ENCODE measurements at regions not wholly inside any gene's neighbourhood (a gene's known extent, or its start where the extent isn't known, plus 50 kb on each side); places are given as distances from the start of the nearest gene placed in this dataset.

- ChIA-PET POLR2A (ENCODE audit: unreplicated experiment) (no interaction called here), CTCF (no interaction called here)
- no peak overlapping the region for H4K8ac ChIP-seq (ENCODE audit: low read depth in 2 of 2, low read length in 2 of 2)
- no peak overlapping the region for H2BK120ac ChIP-seq (ENCODE audit: low read depth, low read length)
- H3K9me3 ChIP-seq (ENCODE audit: control insufficient read depth, insufficient read depth, low read length): peaks cover 25% of the 10 kb centered on the region
- no peak overlapping the region for H3K56ac ChIP-seq (ENCODE audit: extremely low read depth, insufficient read depth, low read length)
- H2BK20ac ChIP-seq (ENCODE audit: low read depth, low read length): no peak overlapping the region
- H3K27ac ChIP-seq (ENCODE audit: insufficient read depth, low read length): no peak overlapping the region
- ATAC-seq (ENCODE audit: low read depth) (no peak), DNase-seq (no peak)
- no peak overlapping the region for H3K4me3 ChIP-seq (ENCODE audit: insufficient read depth, low read depth, low read length)
- H3K18ac ChIP-seq (ENCODE audit: low read depth, low read length): no peak overlapping the region
- no peak overlapping the region for H4K5ac ChIP-seq (ENCODE audit: low read depth, low read length)
- dilution Hi-C loops (cut with HindIII; ENCODE audit: low sequenced_read_pairs, unreplicated experiment): no loop called here
- WGBS, 2 experiments (ENCODE audit: extremely low coverage in 2 of 2, insufficient read length in 1 of 2): no CpG with 5 or more reads among the region's 1 CpG
- H3K14ac ChIP-seq (replicated peaks; ENCODE audit: low read depth, low read length): no peak overlapping the region
- no peak overlapping the region for H2BK5ac ChIP-seq (ENCODE audit: low read depth, low read length, poor library complexity, severe bottlenecking)
- no peak overlapping the region for H3K4ac ChIP-seq (ENCODE audit: low read depth, low read length)
- H2AK5ac ChIP-seq (ENCODE audit: low read depth, low read length): no peak overlapping the region
- in situ Hi-C loops (cut with MboI; ENCODE audit: low sequenced_read_pairs): no loop called here
- no peak overlapping the region for H3K23ac ChIP-seq (ENCODE audit: low read depth, low read length)
- no peak overlapping the region for H2AK9ac ChIP-seq (replicated peaks; ENCODE audit: low read depth, low read length, poor library complexity)
- no peaks in the 10 kb centered on the region for H3K9me1 ChIP-seq (ENCODE audit: insufficient read depth, low read length)
- no peaks in the 10 kb centered on the region for H3K79me1 ChIP-seq (ENCODE audit: low read depth in 1 of 2, low read length in 2 of 2)
- H3K9ac ChIP-seq (ENCODE audit: low read depth, low read length): no peak overlapping the region
- no peak overlapping the region for H3K4me2 ChIP-seq (ENCODE audit: low read depth, low read length)
- no peak for TF ChIP-seq NFE2L2 (IDR thresholded peaks at IDR 0.05; ENCODE audit: low read depth, low read length)
- TF ChIP-seq BHLHE40 (IDR thresholded peaks at IDR 0.05; ENCODE audit: low read depth, low read length): no peak
- TF ChIP-seq MAFK (IDR thresholded peaks at IDR 0.05; ENCODE audit: low read depth, low read length): no peak
- no peak for TF ChIP-seq USF2 (IDR thresholded peaks at IDR 0.05; ENCODE audit: low read depth, low read length)
- no peak for TF ChIP-seq CEBPB (IDR thresholded peaks at IDR 0.05; ENCODE audit: low read depth, low read length)
- TF ChIP-seq, protein P1, sequence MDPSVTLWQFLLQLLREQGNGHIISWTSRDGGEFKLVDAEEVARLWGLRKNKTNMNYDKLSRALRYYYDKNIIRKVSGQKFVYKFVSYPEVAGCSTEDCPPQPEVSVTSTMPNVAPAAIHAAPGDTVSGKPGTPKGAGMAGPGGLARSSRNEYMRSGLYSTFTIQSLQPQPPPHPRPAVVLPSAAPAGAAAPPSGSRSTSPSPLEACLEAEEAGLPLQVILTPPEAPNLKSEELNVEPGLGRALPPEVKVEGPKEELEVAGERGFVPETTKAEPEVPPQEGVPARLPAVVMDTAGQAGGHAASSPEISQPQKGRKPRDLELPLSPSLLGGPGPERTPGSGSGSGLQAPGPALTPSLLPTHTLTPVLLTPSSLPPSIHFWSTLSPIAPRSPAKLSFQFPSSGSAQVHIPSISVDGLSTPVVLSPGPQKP (IDR thresholded peaks at IDR 0.05; ENCODE audit: borderline replicate concordance, low read depth, low read length): no peak
- no peak for TF ChIP-seq SMC3 (IDR thresholded peaks at IDR 0.05; ENCODE audit: low read depth, low read length)
- TF ChIP-seq CHD1 (IDR thresholded peaks at IDR 0.05; ENCODE audit: low read depth, low read length): no peak
- no peak for TF ChIP-seq FOS (IDR thresholded peaks at IDR 0.05; ENCODE audit: low read depth, low read length)
- TF ChIP-seq RAD21 (IDR thresholded peaks at IDR 0.05; ENCODE audit: low read length): no peak
- TF ChIP-seq, protein P2, sequence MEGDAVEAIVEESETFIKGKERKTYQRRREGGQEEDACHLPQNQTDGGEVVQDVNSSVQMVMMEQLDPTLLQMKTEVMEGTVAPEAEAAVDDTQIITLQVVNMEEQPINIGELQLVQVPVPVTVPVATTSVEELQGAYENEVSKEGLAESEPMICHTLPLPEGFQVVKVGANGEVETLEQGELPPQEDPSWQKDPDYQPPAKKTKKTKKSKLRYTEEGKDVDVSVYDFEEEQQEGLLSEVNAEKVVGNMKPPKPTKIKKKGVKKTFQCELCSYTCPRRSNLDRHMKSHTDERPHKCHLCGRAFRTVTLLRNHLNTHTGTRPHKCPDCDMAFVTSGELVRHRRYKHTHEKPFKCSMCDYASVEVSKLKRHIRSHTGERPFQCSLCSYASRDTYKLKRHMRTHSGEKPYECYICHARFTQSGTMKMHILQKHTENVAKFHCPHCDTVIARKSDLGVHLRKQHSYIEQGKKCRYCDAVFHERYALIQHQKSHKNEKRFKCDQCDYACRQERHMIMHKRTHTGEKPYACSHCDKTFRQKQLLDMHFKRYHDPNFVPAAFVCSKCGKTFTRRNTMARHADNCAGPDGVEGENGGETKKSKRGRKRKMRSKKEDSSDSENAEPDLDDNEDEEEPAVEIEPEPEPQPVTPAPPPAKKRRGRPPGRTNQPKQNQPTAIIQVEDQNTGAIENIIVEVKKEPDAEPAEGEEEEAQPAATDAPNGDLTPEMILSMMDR (conservative IDR thresholded peaks at IDR 0.05; ENCODE audit: low read depth, low read length): no peak
- TF ChIP-seq MAZ (IDR thresholded peaks at IDR 0.05; ENCODE audit: borderline replicate concordance, low read depth, low read length): no peak
- no peak for TF ChIP-seq MXI1 (IDR thresholded peaks at IDR 0.05; ENCODE audit: borderline replicate concordance, low read depth, low read length)
- TF ChIP-seq RCOR1 (IDR thresholded peaks at IDR 0.05; ENCODE audit: insufficient replicate concordance, low read length): no peak
- TF ChIP-seq POLR2A (IDR thresholded peaks at IDR 0.05; ENCODE audit: low read depth, low read length): no peak
- no peak for TF ChIP-seq RFX5 (IDR thresholded peaks at IDR 0.05; ENCODE audit: low read depth, low read length)
- intact Hi-C loops (cut with micrococcal nuclease): no loop called here
- no peaks in the 10 kb centered on the region for H4K20me1 ChIP-seq (ENCODE audit: insufficient read depth, low read length)
- no peak overlapping the region for H2AFZ ChIP-seq (replicated peaks; ENCODE audit: low read length, poor library complexity)
- no TSS peak for BruUV-seq (replicated peaks)
- H3K36me3 ChIP-seq (ENCODE audit: control insufficient read depth, insufficient read depth, low read length): no peaks in the 10 kb centered on the region
- H4K91ac ChIP-seq (ENCODE audit: insufficient read depth, low read depth, low read length): no peak overlapping the region
- H3K27me3 ChIP-seq (ENCODE audit: control insufficient read depth, insufficient read depth, low read length): no peaks in the 10 kb centered on the region
- no peaks in the 10 kb centered on the region for H3K4me1 ChIP-seq (ENCODE audit: control insufficient read depth, insufficient read depth, low read length)
- H2BK15ac ChIP-seq (ENCODE audit: low read depth, low read length): no peak overlapping the region
These were observed 281.2 kb upstream of the VSTM2A start for GRCh38 chr7:54260941-54261371.
